ENCODE measurements at regions not wholly inside any gene's neighbourhood (a gene's known extent, or its start where the extent isn't known, plus 50 kb on each side); places are given as distances from the start of the nearest gene placed in this dataset.
A peak's percentile ranks its signal among the peaks of the same experiment; 100 is the strongest.

DNA sequence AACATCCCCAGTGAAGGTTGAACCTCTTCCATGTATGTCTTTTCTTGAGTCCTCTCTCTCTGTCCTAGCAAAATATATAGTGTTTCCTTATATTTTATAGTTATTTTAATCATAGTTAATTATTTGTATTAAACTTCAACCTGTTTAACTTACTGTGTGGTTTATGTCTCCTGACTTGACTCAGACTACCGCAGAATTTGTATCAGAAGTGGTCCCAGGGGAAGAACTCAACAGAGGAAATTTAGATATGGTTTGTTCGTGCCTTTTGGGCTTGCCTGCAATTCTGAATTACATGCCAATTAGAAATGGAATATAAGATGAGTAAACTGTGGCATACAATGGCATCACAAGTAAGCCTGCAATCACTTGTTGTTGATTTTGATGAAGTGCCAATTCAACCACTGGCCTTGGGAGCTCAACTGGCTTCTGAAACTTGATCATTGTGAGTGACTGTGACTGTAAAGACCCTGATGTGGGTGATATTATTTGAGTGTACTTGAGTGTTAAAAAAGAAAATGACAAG is 1459.5 kb upstream of the PCDH20 start:
- Histone ChIP-seq H3K27me3 (ENCODE audit: insufficient read depth, low read length) (no peaks in the 10 kb centered on the region), H4K20me1 (ENCODE audit: insufficient read depth, low read length) (no peaks in the 10 kb centered on the region), H3K9me3 (ENCODE audit: low read depth, low read length) (no peaks in the 10 kb centered on the region), H2AFZ (ENCODE audit: low read length) (no peak overlapping the region), H3K36me3 (ENCODE audit: insufficient read depth, low read length) (no peaks in the 10 kb centered on the region), H3K4me1 (ENCODE audit: insufficient read depth, low read length) (no peaks in the 10 kb centered on the region), H3K4me3 (ENCODE audit: insufficient read depth, low read length) (no peak overlapping the region), H3K27ac (ENCODE audit: low read depth, low read length) (no peak overlapping the region), H3K4me2 (ENCODE audit: insufficient read depth, low read length) (no peak overlapping the region), H3K79me2 (ENCODE audit: insufficient read depth, low read length) (no peaks in the 10 kb centered on the region)
- DNase-seq (ENCODE audit: insufficient read length, low spot score, missing footprints): peak; percentile 21
- TF ChIP-seq, protein P1, sequence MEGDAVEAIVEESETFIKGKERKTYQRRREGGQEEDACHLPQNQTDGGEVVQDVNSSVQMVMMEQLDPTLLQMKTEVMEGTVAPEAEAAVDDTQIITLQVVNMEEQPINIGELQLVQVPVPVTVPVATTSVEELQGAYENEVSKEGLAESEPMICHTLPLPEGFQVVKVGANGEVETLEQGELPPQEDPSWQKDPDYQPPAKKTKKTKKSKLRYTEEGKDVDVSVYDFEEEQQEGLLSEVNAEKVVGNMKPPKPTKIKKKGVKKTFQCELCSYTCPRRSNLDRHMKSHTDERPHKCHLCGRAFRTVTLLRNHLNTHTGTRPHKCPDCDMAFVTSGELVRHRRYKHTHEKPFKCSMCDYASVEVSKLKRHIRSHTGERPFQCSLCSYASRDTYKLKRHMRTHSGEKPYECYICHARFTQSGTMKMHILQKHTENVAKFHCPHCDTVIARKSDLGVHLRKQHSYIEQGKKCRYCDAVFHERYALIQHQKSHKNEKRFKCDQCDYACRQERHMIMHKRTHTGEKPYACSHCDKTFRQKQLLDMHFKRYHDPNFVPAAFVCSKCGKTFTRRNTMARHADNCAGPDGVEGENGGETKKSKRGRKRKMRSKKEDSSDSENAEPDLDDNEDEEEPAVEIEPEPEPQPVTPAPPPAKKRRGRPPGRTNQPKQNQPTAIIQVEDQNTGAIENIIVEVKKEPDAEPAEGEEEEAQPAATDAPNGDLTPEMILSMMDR (IDR thresholded peaks at IDR 0.05; ENCODE audit: extremely low read depth, low read depth, low read length): no peak

DNA sequence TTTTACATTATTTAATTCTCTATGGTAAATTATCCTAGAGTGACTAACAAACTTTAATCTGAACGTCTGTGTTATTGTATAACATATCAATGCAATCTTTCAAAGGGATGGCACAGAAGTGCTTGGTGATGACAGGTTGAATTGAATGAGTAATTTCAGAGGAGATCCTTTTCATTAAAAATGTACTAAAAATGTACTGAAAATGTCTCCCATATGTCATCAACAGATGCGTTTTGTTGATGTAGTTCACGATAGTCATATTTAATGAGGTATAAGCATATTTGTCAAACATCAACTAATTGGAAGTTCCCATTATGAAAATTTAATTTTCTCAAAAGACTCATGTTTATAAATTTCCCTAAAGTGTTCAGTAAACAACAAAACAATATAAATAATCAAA is 1434.7 kb upstream of the PCDH20 start:
- H3K4me2 ChIP-seq (ENCODE audit: insufficient read depth, low read length): no peak overlapping the region
- H3K27ac ChIP-seq (ENCODE audit: low read depth, low read length): no peak overlapping the region
- no peak for DNase-seq (ENCODE audit: insufficient read length, low spot score, missing footprints)
- no peak overlapping the region for H2AFZ ChIP-seq (ENCODE audit: low read length)
- H3K4me1 ChIP-seq (ENCODE audit: insufficient read depth, low read length): no peaks in the 10 kb centered on the region
- H4K20me1 ChIP-seq (ENCODE audit: insufficient read depth, low read length): no peaks in the 10 kb centered on the region
- H3K9me3 ChIP-seq (ENCODE audit: low read depth, low read length): no peaks in the 10 kb centered on the region
- H3K36me3 ChIP-seq (ENCODE audit: insufficient read depth, low read length): no peaks in the 10 kb centered on the region
- no peaks in the 10 kb centered on the region for H3K79me2 ChIP-seq (ENCODE audit: insufficient read depth, low read length)
- H3K27me3 ChIP-seq (ENCODE audit: insufficient read depth, low read length): no peaks in the 10 kb centered on the region
- TF ChIP-seq, protein P1 (IDR thresholded peaks at IDR 0.05; ENCODE audit: extremely low read depth, low read depth, low read length): no peak
- no peak overlapping the region for H3K4me3 ChIP-seq (ENCODE audit: insufficient read depth, low read length)

DNA sequence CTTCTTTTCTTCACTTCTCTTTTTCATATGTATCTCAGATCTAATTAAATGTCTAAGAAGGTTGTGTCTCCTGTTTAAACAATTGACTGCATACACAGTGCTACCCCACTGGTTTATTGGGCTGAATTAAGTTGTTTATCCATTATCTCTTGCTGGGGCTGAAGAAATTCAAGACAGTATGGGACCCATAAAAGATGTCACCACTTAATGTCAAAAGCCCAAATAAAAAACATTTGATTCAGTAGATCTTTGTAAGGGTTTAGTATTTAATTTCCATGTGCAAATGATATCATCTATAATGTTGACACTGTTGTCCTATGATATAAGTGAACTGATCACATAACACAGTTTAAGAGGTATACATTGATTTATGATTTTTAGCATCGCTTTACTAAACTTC is 1431.9 kb upstream of the PCDH20 start:
- H3K9me3 ChIP-seq (ENCODE audit: low read depth, low read length): no peaks in the 10 kb centered on the region
- no peaks in the 10 kb centered on the region for H3K4me1 ChIP-seq (ENCODE audit: insufficient read depth, low read length)
- H3K27ac ChIP-seq (ENCODE audit: low read depth, low read length): no peak overlapping the region
- no peak overlapping the region for H3K4me3 ChIP-seq (ENCODE audit: insufficient read depth, low read length)
- H3K79me2 ChIP-seq (ENCODE audit: insufficient read depth, low read length): no peaks in the 10 kb centered on the region
- TF ChIP-seq, protein P1 (IDR thresholded peaks at IDR 0.05; ENCODE audit: extremely low read depth, low read depth, low read length): no peak
- DNase-seq (ENCODE audit: insufficient read length, low spot score, missing footprints): no peak
- no peaks in the 10 kb centered on the region for H4K20me1 ChIP-seq (ENCODE audit: insufficient read depth, low read length)
- H3K4me2 ChIP-seq (ENCODE audit: insufficient read depth, low read length): no peak overlapping the region
- no peak overlapping the region for H2AFZ ChIP-seq (ENCODE audit: low read length)
- H3K27me3 ChIP-seq (ENCODE audit: insufficient read depth, low read length): no peaks in the 10 kb centered on the region
- no peaks in the 10 kb centered on the region for H3K36me3 ChIP-seq (ENCODE audit: insufficient read depth, low read length)

DNA sequence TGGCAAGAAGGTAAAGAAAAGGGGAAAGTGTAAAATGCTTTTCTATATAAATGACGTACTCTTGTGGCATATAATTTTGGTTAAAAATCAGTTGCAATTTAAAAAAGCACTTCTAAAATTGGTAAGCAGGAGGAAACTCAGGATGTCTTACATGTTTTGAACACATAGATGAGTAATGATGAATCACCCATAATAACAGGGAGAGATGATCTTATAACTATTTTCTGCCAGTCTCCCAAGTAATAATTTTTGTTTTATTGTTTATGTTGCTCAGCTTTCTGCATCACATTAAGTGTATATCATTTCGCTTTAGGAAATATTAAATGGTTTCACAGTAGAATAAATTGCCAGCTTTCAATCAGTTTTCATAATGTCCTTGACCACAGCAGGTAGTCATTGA is 1430.7 kb upstream of the PCDH20 start:
- no peak overlapping the region for H3K4me3 ChIP-seq (ENCODE audit: insufficient read depth, low read length)
- H3K27ac ChIP-seq (ENCODE audit: low read depth, low read length): no peak overlapping the region
- TF ChIP-seq, protein P1 (IDR thresholded peaks at IDR 0.05; ENCODE audit: extremely low read depth, low read depth, low read length): no peak
- H3K79me2 ChIP-seq (ENCODE audit: insufficient read depth, low read length): no peaks in the 10 kb centered on the region
- H3K4me2 ChIP-seq (ENCODE audit: insufficient read depth, low read length): no peak overlapping the region
- no peaks in the 10 kb centered on the region for H3K27me3 ChIP-seq (ENCODE audit: insufficient read depth, low read length)
- H2AFZ ChIP-seq (ENCODE audit: low read length): no peak overlapping the region
- H4K20me1 ChIP-seq (ENCODE audit: insufficient read depth, low read length): no peaks in the 10 kb centered on the region
- no peaks in the 10 kb centered on the region for H3K36me3 ChIP-seq (ENCODE audit: insufficient read depth, low read length)
- no peak for DNase-seq (ENCODE audit: insufficient read length, low spot score, missing footprints)
- no peaks in the 10 kb centered on the region for H3K4me1 ChIP-seq (ENCODE audit: insufficient read depth, low read length)
- no peaks in the 10 kb centered on the region for H3K9me3 ChIP-seq (ENCODE audit: low read depth, low read length)

Measured in osteoblast (primary cell).